PFSK-1 (cell line): ENCODE measurements at regions not wholly inside any gene's neighbourhood (a gene's known extent, or its start where the extent isn't known, plus 50 kb on each side); places are given as distances from the start of the nearest gene placed in this dataset.

Experiments used
- POLR2AphosphoS5 ChIP-seq: IDR thresholded peaks from 2 replicates; pipeline ENCODE4 v1.6.1; 2012; ENCODE audit warnings: low read depth, mild to moderate bottlenecking, control low read depth, low read length, moderate library complexity
- TAF1 ChIP-seq: IDR thresholded peaks from 2 replicates; pipeline ENCODE4 v1.6.1; 2012; ENCODE audit warnings: low read length, control low read depth, borderline replicate concordance; ENCODE audit not compliant: insufficient read depth

GRCh38 chr2:163401481-163401880, 334.3 kb downstream of the FIGN start:
- no peak for TF ChIP-seq POLR2AphosphoS5
- TF ChIP-seq TAF1 = no peak
